OCI-LY7 (cell line): ENCODE measurements at regions not wholly inside any gene's neighbourhood (a gene's known extent, or its start where the extent isn't known, plus 50 kb on each side); places are given as distances from the start of the nearest gene placed in this dataset.
A peak's percentile ranks its signal among the peaks of the same experiment; 100 is the strongest.

Experiments
- BruUV-seq: library from RNA; stranded (reverse); fragments of 400-500 nt; replicated peaks from 2 replicates; lab custom pipeline; 2021; lab: Mats Ljungman, UMichigan
- CTCF ChIA-PET: fragments of 300-600 bp; sonication (Branson Sonifier 250); formaldehyde crosslinking; loops from one replicate; lab custom pipeline; 2022; ENCODE audit warnings: antibody characterized with exemption; ENCODE audit not compliant: unreplicated experiment; lab: Charles Lee
- POLR2A ChIA-PET: fragments of 300-600 bp; sonication (Branson Sonifier 250); formaldehyde crosslinking; loops from one replicate; lab custom pipeline; 2022; ENCODE audit warnings: antibody characterized with exemption; lab: Charles Lee
- DNase-seq: peaks from one replicate; pipeline ENCODE4 v3.0.0-alpha.2; 2015; ENCODE audit warnings: low spot score
- H2AFZ ChIP-seq: fragments of 200-600 bp; sonication (generic), shearing (Covaris generic); 2 replicates; pipeline ENCODE4 v1.6.1; 2014; ENCODE audit warnings: mild to moderate bottlenecking, antibody characterized with exemption, low read length, moderate library complexity
- H3K27ac ChIP-seq: fragments of 200-600 bp; sonication (generic); 2 replicates; pipeline ENCODE4 v1.5.1; 2014; ENCODE audit warnings: mixed run types, low read depth, mild to moderate bottlenecking, moderate library complexity, low read length, inconsistent platforms; ENCODE audit not compliant: poor library complexity, severe bottlenecking
- H3K36me3 ChIP-seq: fragments of 200-600 bp; sonication (generic); 2 replicates; pipeline ENCODE4 v1.6.1; 2014; ENCODE audit warnings: mild to moderate bottlenecking, antibody characterized with exemption, low read length, moderate library complexity, mixed read lengths; ENCODE audit not compliant: insufficient read depth
- H3K4me1 ChIP-seq: fragments of 200-600 bp; sonication (generic); 2 replicates; pipeline ENCODE4 v1.5.1; 2014; ENCODE audit warnings: mild to moderate bottlenecking, low read length; ENCODE audit not compliant: insufficient read depth, poor library complexity, severe bottlenecking
- H3K4me2 ChIP-seq: fragments of 200-600 bp; sonication (generic); 2 replicates; pipeline ENCODE4 v1.6.1; 2014; ENCODE audit warnings: mild to moderate bottlenecking, low read length
- H3K4me3 ChIP-seq: fragments of 200-600 bp; sonication (generic); 2 replicates; pipeline ENCODE4 v1.5.1; 2014; ENCODE audit warnings: mild to moderate bottlenecking, low read depth, low read length; ENCODE audit not compliant: poor library complexity, severe bottlenecking
- H3K79me2 ChIP-seq: fragments of 200-600 bp; sonication (generic); 2 replicates; pipeline ENCODE4 v1.6.1; 2016; ENCODE audit warnings: low read depth, mild to moderate bottlenecking, low read length, moderate library complexity, mixed read lengths; ENCODE audit not compliant: insufficient read depth
- H3K9me2 ChIP-seq: fragments of 200-600 bp; sonication (generic); 2 replicates; pipeline ENCODE4 v1.6.1; 2016; ENCODE audit warnings: mild to moderate bottlenecking, low read length, mixed read lengths; ENCODE audit not compliant: insufficient read depth
- H3K9me3 ChIP-seq: fragments of 200-600 bp; sonication (generic); 2 replicates; pipeline ENCODE4 v1.6.1; 2014; ENCODE audit warnings: mild to moderate bottlenecking, mixed run types, low read length, mixed read lengths
- H4K20me1 ChIP-seq: fragments of 200-600 bp; sonication (generic); 2 replicates; pipeline ENCODE4 v1.6.1; 2014; ENCODE audit warnings: mild to moderate bottlenecking, antibody characterized with exemption, low read length, moderate library complexity, mixed read lengths; ENCODE audit not compliant: insufficient read depth
- EZH2phosphoT487 ChIP-seq: fragments of 200-600 bp; sonication (generic); IDR thresholded peaks from 2 replicates; pipeline ENCODE4 v1.6.1; 2018; ENCODE audit warnings: low read depth, borderline replicate concordance, mild to moderate bottlenecking, mixed run types, antibody characterized with exemption, low read length, moderate library complexity, mixed read lengths
- intact Hi-C: fragments of 100-400 bp; cut with micrococcal nuclease; formaldehyde crosslinking; loops from one replicate; pipeline ENCODE4 v1.10.0; 2022; ENCODE audit not compliant: unreplicated experiment
- TF ChIP-seq, protein P1 (sequence below): fragments of 200-600 bp; sonication (generic); conservative IDR thresholded peaks from 2 replicates; pipeline ENCODE4 v1.5.1; 2014; ENCODE audit warnings: mild to moderate bottlenecking, antibody characterized with exemption, low read length, moderate library complexity, mixed read lengths

DNA sequence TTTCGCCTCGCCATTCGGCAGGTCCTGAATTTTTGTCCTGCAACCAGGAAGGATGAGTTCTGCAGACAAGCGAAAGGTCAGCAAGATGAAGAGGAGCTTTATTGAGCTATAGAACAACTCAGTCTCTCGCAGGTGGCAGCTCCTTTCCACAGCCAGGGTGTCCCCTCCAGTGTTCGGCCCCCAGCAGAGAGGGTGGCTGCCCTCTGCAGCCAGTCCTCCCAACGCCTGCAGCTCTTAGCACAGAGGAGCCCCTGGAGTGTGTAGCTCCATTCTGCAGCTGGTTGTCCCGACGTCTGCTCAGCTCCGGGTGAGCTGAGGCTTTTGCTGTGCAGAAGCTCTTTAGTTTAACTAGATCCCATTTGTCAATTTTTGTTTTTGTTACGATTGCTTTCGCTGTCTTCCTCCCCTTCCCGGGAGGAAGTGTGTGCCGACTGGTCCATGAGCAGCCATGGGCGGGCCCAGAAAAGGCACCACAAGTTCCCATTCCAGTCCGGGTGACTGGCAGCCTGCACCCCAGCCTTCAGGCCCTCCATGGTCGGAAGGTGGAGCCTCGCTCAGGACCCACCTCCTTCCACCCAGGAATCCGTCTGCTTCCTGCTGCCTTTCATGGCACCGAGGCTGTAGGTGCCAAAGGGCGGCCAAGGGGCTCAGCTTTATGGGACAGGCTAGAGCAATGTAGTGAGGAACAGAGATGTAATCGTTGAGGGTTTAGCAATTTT, 497.8 kb upstream of the CNTN4 start:
- ChIA-PET POLR2A (no interaction called here), CTCF (no interaction called here)
- Histone ChIP-seq H3K36me3 (no peaks in the 10 kb centered on the region), H4K20me1 (no peaks in the 10 kb centered on the region), H3K9me2 (no peaks in the 10 kb centered on the region), H3K27ac (no peak overlapping the region), H3K4me1 (no peaks in the 10 kb centered on the region), H3K9me3 (no peaks in the 10 kb centered on the region), H3K79me2 (no peaks in the 10 kb centered on the region), H3K4me3 (no peak overlapping the region), H2AFZ (no peak overlapping the region), H3K4me2 (no peak overlapping the region)
- no peak for DNase-seq
- TF ChIP-seq, protein P1, sequence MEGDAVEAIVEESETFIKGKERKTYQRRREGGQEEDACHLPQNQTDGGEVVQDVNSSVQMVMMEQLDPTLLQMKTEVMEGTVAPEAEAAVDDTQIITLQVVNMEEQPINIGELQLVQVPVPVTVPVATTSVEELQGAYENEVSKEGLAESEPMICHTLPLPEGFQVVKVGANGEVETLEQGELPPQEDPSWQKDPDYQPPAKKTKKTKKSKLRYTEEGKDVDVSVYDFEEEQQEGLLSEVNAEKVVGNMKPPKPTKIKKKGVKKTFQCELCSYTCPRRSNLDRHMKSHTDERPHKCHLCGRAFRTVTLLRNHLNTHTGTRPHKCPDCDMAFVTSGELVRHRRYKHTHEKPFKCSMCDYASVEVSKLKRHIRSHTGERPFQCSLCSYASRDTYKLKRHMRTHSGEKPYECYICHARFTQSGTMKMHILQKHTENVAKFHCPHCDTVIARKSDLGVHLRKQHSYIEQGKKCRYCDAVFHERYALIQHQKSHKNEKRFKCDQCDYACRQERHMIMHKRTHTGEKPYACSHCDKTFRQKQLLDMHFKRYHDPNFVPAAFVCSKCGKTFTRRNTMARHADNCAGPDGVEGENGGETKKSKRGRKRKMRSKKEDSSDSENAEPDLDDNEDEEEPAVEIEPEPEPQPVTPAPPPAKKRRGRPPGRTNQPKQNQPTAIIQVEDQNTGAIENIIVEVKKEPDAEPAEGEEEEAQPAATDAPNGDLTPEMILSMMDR: no peak
- TF ChIP-seq EZH2phosphoT487: no peak
- no TSS peak for BruUV-seq
- intact Hi-C loops: no loop called here

DNA sequence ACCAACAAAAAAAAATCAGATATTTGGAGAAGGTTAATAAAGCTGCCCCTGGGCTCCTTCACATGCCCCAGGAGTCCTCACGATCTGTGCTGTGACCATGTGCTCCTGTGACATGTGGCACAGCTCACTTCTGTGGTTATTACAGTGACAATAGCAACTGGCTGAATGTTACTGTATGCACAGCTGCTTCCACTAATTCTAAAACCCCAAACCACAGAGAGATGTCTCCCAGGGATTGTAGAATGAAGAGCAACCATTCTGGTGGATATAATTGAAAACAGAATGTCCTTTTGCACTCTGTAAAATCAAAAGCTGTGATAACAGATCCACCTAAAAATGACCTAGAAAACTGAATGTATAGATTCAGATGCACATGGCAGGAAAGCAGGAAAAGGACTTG, 489.2 kb upstream of the CNTN4 start:
- intact Hi-C loops: no loop called here
- Histone ChIP-seq H3K9me3 (no peaks in the 10 kb centered on the region), H2AFZ (no peak overlapping the region), H3K4me3 (no peak overlapping the region), H4K20me1 (no peaks in the 10 kb centered on the region), H3K4me2 (no peak overlapping the region), H3K4me1 (no peaks in the 10 kb centered on the region), H3K79me2 (no peaks in the 10 kb centered on the region), H3K27ac (no peak overlapping the region), H3K9me2 (no peaks in the 10 kb centered on the region), H3K36me3 (no peaks in the 10 kb centered on the region)
- BruUV-seq: no TSS peak
- CTCF ChIA-PET: no interaction called here
- DNase-seq: no peak
- POLR2A ChIA-PET: no interaction called here
- TF ChIP-seq, protein P1: no peak
- no peak for TF ChIP-seq EZH2phosphoT487

- no TSS peak for BruUV-seq
- H3K79me2 ChIP-seq: no peaks in the 10 kb centered on the region
- no peak overlapping the region for H2AFZ ChIP-seq
- DNase-seq: no peak
- H3K4me2 ChIP-seq: no peak overlapping the region
- H3K36me3 ChIP-seq: no peaks in the 10 kb centered on the region
- intact Hi-C loops: no loop called here
- no peaks in the 10 kb centered on the region for H3K9me3 ChIP-seq
- ChIA-PET POLR2A (interaction anchor here (0.6 kb wide), 1 partner anchor 987 kb away, joined by 4 read pairs; no protein-coding TSS in a partner anchor), CTCF (no interaction called here)
- no peak overlapping the region for H3K4me3 ChIP-seq
- no peaks in the 10 kb centered on the region for H3K9me2 ChIP-seq
- H3K4me1 ChIP-seq: no peaks in the 10 kb centered on the region
- H4K20me1 ChIP-seq: no peaks in the 10 kb centered on the region
- TF ChIP-seq EZH2phosphoT487: no peak
- TF ChIP-seq, protein P1: 0 out of 2 replicates have a peak, but pooled peaks have one; percentile 33
- no peak overlapping the region for H3K27ac ChIP-seq
These were observed 486.8 kb upstream of the CNTN4 start for GRCh38 chr3:1611824-1612223.
